GM12878 (cell line): ENCODE measurements at regions not wholly inside any gene's neighbourhood (a gene's known extent, or its start where the extent isn't known, plus 50 kb on each side); places are given as distances from the start of the nearest gene placed in this dataset.

Source experiments
- ATAC-seq: fragments of 200-7000 bp; cut with Tn5 transposase; 3 replicates; pipeline ENCODE4 v1.9.1; 2020; ENCODE audit warnings: mild to moderate bottlenecking, moderate library complexity
- BruUV-seq: library from RNA; stranded (reverse); fragments of 400-500 nt; replicated peaks from 2 replicates; lab custom pipeline; 2021; lab: Mats Ljungman, UMichigan
- CTCF ChIA-PET: fragments of 300-600 bp; sonication (Branson Sonifier 250); formaldehyde crosslinking; extraction: SDS; loops from one replicate; lab custom pipeline; 2021; ENCODE audit warnings: inconsistent platforms; lab: Yijun Ruan, JAX
- POLR2A ChIA-PET: fragments of 350-600 bp; formaldehyde crosslinking; extraction: SDS; loops from one replicate; lab custom pipeline; 2021; ENCODE audit warnings: inconsistent platforms; lab: Charles Lee
- RAD21 ChIA-PET: fragments of 300-600 bp; sonication (Branson Sonifier 250); formaldehyde crosslinking; loops from one replicate; lab custom pipeline; 2023; ENCODE audit warnings: antibody characterized with exemption; ENCODE audit not compliant: unreplicated experiment; lab: Charles Lee
- SMC1A ChIA-PET: fragments of 300-600 bp; sonication (Branson Sonifier 250); formaldehyde crosslinking; loops from one replicate; lab custom pipeline; 2023; ENCODE audit not compliant: unreplicated experiment, uncharacterized antibody; lab: Charles Lee
- DNase-seq: peaks from one replicate; pipeline ENCODE4 v3.0.0-alpha.2; 2011; ENCODE audit warnings: low read depth, low spot score
- FAIRE-seq: peaks from 3 replicates; lab custom pipeline; 2011; peaks lifted over from hg19 to GRCh38; lab: Jason Lieb, UNC
- H2AFZ ChIP-seq: 2 replicates; pipeline ENCODE4 v1.6.0; 2011; ENCODE audit warnings: low read depth, low read length, control low read depth; ENCODE audit not compliant: control insufficient read depth
- H3K27ac ChIP-seq: 2 replicates; pipeline ENCODE4 v1.5.1; 2011; ENCODE audit warnings: control low read depth; ENCODE audit not compliant: control insufficient read depth, insufficient read depth
- H3K27me3 ChIP-seq, 2 experiments: replicated peaks in 1 of 2; 2 replicates each; pipeline versions ENCODE4 v1.6.0 to v1.6.1; 2011; ENCODE audit warnings: low read length in 1 of 2; ENCODE audit not compliant: control insufficient read depth in 2 of 2, insufficient read depth in 2 of 2
- H3K36me3 ChIP-seq, 2 experiments: 2 replicates each; pipeline ENCODE4 v1.5.1; 2011; ENCODE audit warnings: low read length in 1 of 2; ENCODE audit not compliant: control insufficient read depth in 2 of 2, insufficient read depth in 2 of 2
- H3K4me1 ChIP-seq: 2 replicates; pipeline ENCODE4 v1.6.1; 2011; ENCODE audit warnings: mild to moderate bottlenecking, low read length, moderate library complexity, mixed read lengths; ENCODE audit not compliant: control insufficient read depth, insufficient read depth
- H3K4me2 ChIP-seq: 2 replicates; pipeline ENCODE4 v1.6.0; 2011; ENCODE audit warnings: control low read depth; ENCODE audit not compliant: control insufficient read depth, insufficient read depth
- H3K4me3 ChIP-seq: fragments of 200-600 bp; sonication (generic); 2 replicates; pipeline ENCODE4 v1.5.1; 2016
- H3K79me2 ChIP-seq: 2 replicates; pipeline ENCODE4 v1.6.0; 2011; ENCODE audit warnings: low read length; ENCODE audit not compliant: control insufficient read depth, insufficient read depth
- H3K9ac ChIP-seq: 2 replicates; pipeline ENCODE4 v1.8.0; 2011; ENCODE audit warnings: low read length, control low read depth, mixed read lengths; ENCODE audit not compliant: control insufficient read depth, insufficient read depth
- H3K9me3 ChIP-seq: replicated peaks from 3 replicates; pipeline ENCODE4 v1.5.1; 2011; ENCODE audit warnings: mild to moderate bottlenecking, low read length; ENCODE audit not compliant: control insufficient read depth, insufficient read depth
- H4K20me1 ChIP-seq: 2 replicates; pipeline ENCODE4 v1.6.0; 2011; ENCODE audit not compliant: control insufficient read depth, insufficient read depth
- CBFB ChIP-seq: IDR thresholded peaks from 2 replicates; pipeline ENCODE4 v1.6.1; 2016; ENCODE audit warnings: antibody characterized with exemption, low read depth
- CHD1 ChIP-seq: IDR thresholded peaks from 2 replicates; pipeline ENCODE4 v1.6.1; 2012; ENCODE audit warnings: low read depth, low read length, improper control_type of control experiment
- CHD2 ChIP-seq: IDR thresholded peaks from 2 replicates; pipeline ENCODE4 v1.6.1; 2011; ENCODE audit warnings: low read depth, low read length, improper control_type of control experiment, borderline replicate concordance
- E2F4 ChIP-seq: IDR thresholded peaks from 2 replicates; pipeline ENCODE4 v1.6.1; 2012; ENCODE audit warnings: low read depth, low read length, improper control_type of control experiment
- FOXK2 ChIP-seq: fragments of 450-650 bp; IDR thresholded peaks from 2 replicates; pipeline ENCODE4 v1.6.1; 2017; ENCODE audit warnings: mild to moderate bottlenecking, moderate library complexity
- GATAD2B ChIP-seq: fragments of 450-650 bp; conservative IDR thresholded peaks from 2 replicates; pipeline ENCODE4 v1.6.1; 2017; ENCODE audit warnings: low read depth, mild to moderate bottlenecking, moderate library complexity
- HSF1 ChIP-seq: fragments of 150-350 bp; IDR thresholded peaks from 2 replicates; pipeline ENCODE4 v1.6.1; 2014; ENCODE audit warnings: mild to moderate bottlenecking, low read depth, low read length
- KDM1A ChIP-seq: fragments of 200-600 bp; sonication (generic); IDR thresholded peaks from 2 replicates; pipeline ENCODE4 v1.6.1; 2016; ENCODE audit warnings: borderline replicate concordance
- LARP7 ChIP-seq: fragments of 450-650 bp; IDR thresholded peaks from 2 replicates; pipeline ENCODE4 v1.6.1; 2017; ENCODE audit warnings: mild to moderate bottlenecking
- SUZ12 ChIP-seq: fragments of 200-600 bp; sonication (generic); IDR thresholded peaks from one replicate; pipeline ENCODE4 v1.6.1; 2018; ENCODE audit warnings: antibody characterized with exemption, mild to moderate bottlenecking; ENCODE audit not compliant: unreplicated experiment
- TAF1 ChIP-seq: IDR thresholded peaks from 2 replicates; pipeline ENCODE4 v1.6.1; 2011; ENCODE audit warnings: mild to moderate bottlenecking, low read depth, low read length, borderline replicate concordance
- ZNF217 ChIP-seq: fragments of 450-650 bp; IDR thresholded peaks from 2 replicates; pipeline ENCODE4 v1.6.1; 2017; ENCODE audit warnings: antibody characterized with exemption, mild to moderate bottlenecking
- WGBS: methylation state at CpG from one replicate; pipeline ENCODE4 v1.1.6; 2016; ENCODE audit warnings: low lambda C conversion rate; ENCODE audit not compliant: insufficient replicate concordance, insufficient coverage; ENCODE audit errors: missing lambda C conversion rate; 5-methylcytosine and 5-hydroxymethylcytosine counted together
- in situ Hi-C: fragments of 300-500 bp; cut with MboI; formaldehyde crosslinking; loops from 9 replicates; pipeline ENCODE4 v1.14.3; 2018; ENCODE audit warnings: mixed read lengths
- intact Hi-C: fragments of 100-400 bp; cut with micrococcal nuclease; formaldehyde crosslinking; loops from one replicate; pipeline ENCODE4 v1.14.2; 2022; ENCODE audit not compliant: unreplicated experiment
- TF ChIP-seq, protein P1 (sequence below): IDR thresholded peaks from 2 replicates; pipeline ENCODE4 v1.6.1; 2011; ENCODE audit warnings: borderline replicate concordance, low read depth, mild to moderate bottlenecking, moderate library complexity, low read length; ENCODE audit not compliant: insufficient read depth, poor library complexity, severe bottlenecking
- TF ChIP-seq, protein P2 (sequence below): fragments of 450-650 bp; IDR thresholded peaks from 2 replicates; pipeline ENCODE4 v1.6.1; 2018; ENCODE audit warnings: borderline replicate concordance, mild to moderate bottlenecking; ENCODE audit not compliant: partially characterized antibody

DNA sequence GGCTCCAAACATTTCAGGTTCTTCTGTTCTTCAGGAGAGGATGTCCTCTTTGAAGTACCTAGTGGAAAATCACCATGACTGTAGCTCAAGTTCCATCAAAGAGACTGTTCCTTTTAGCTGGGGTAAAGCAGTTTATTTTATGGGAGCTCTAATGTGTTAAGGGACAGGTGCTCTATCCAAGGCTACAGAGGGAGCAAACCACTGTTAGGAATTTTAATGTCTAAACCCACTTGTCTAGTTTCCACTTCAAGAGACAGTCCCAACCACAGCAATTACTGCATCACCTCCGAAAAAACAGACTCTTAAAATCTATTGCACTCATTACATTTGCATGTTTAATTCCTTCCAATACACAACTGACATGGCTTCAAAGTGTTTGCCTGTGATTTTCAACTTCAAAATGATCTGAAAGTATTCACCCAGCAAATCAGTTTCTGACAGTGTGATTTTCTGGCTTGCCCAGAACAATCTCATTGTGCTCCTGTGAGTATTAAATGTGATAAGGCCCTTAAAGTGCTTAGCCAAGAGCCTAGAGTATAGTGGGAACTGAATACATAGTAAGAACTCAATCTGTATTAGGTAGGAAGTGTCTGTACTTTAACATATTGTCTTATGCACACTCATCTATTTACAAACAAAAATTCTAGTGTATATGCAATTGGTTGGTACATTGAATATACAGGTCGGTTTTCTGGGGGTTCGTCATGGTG lies 266.5 kb upstream of the CCDC54 start (continued):
- TF ChIP-seq, protein P1, sequence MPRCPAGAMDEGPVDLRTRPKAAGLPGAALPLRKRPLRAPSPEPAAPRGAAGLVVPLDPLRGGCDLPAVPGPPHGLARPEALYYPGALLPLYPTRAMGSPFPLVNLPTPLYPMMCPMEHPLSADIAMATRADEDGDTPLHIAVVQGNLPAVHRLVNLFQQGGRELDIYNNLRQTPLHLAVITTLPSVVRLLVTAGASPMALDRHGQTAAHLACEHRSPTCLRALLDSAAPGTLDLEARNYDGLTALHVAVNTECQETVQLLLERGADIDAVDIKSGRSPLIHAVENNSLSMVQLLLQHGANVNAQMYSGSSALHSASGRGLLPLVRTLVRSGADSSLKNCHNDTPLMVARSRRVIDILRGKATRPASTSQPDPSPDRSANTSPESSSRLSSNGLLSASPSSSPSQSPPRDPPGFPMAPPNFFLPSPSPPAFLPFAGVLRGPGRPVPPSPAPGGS = no peak
- TF ChIP-seq E2F4 (no peak), SUZ12 (no peak), CHD2 (no peak), HSF1 (no peak), ZNF217 (no peak)

DNA sequence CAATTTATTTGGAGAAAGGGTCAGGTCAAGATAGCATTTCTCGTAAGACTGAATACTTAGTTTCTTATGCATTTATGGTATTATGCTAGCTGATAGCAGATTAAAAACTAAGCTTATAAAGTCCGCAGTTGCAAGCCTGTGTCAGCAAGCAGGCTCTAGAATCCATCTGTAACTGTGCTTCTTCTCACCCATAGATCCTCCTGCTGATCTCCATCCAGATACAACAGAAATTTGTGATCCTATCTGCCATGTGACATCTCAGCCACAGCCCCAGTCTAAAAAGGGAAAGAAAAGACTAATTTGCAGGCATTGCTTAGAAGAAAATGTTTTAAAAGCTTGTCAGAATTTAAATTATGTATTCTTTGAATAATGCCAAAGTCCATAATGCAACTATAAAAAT lies 265.4 kb upstream of the CCDC54 start:
- Histone ChIP-seq H2AFZ (no peak overlapping the region), H3K4me1 (no peaks in the 10 kb centered on the region), H3K4me2 (no peak overlapping the region), H3K9me3 (no peaks in the 10 kb centered on the region), H3K27ac (no peak overlapping the region), H3K9ac (no peak overlapping the region), H3K4me3 (no peak overlapping the region), H3K36me3 (no peaks in the 10 kb centered on the region), H3K79me2 (no peaks in the 10 kb centered on the region), H4K20me1 (no peaks in the 10 kb centered on the region), H3K27me3 (no peaks in the 10 kb centered on the region)
- RAD21 ChIA-PET = no interaction called here
- no TSS peak for BruUV-seq
- WGBS = 24% methylated on average over 2 of the region's 2 CpGs
- intact Hi-C loops = no loop called here
- CTCF ChIA-PET = interaction anchor here (0.7 kb wide), 1 partner anchor 161 kb away, joined by 3 read pairs; no protein-coding TSS in a partner anchor
- FAIRE-seq = no peak
- POLR2A ChIA-PET = no interaction called here
- no peak for DNase-seq
- in situ Hi-C loops = no loop called here
- SMC1A ChIA-PET = no interaction called here
- no peak for ATAC-seq
- TF ChIP-seq LARP7 (no peak), GATAD2B (no peak), ZNF217 (no peak), CHD1 (no peak), TAF1 (no peak), KDM1A (no peak), CBFB (no peak), FOXK2 (no peak)
- TF ChIP-seq, protein P2, sequence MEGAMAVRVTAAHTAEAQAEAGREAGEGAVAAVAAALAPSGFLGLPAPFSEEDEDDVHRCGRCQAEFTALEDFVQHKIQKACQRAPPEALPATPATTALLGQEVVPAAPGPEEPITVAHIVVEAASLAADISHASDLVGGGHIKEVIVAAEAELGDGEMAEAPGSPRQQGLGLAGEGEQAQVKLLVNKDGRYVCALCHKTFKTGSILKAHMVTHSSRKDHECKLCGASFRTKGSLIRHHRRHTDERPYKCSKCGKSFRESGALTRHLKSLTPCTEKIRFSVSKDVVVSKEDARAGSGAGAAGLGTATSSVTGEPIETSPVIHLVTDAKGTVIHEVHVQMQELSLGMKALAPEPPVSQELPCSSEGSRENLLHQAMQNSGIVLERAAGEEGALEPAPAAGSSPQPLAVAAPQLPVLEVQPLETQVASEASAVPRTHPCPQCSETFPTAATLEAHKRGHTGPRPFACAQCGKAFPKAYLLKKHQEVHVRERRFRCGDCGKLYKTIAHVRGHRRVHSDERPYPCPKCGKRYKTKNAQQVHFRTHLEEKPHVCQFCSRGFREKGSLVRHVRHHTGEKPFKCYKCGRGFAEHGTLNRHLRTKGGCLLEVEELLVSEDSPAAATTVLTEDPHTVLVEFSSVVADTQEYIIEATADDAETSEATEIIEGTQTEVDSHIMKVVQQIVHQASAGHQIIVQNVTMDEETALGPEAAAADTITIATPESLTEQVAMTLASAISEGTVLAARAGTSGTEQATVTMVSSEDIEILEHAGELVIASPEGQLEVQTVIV = no peak
